K562 (cell line): ENCODE measurements at regions not wholly inside any gene's neighbourhood (a gene's known extent, or its start where the extent isn't known, plus 50 kb on each side); places are given as distances from the start of the nearest gene placed in this dataset.

Experiments
- ATAC-seq: fragments of 200-7000 bp; cut with Tn5 transposase; 3 replicates; pipeline ENCODE4 v1.9.1; 2020; ENCODE audit warnings: moderate library complexity
- BruUV-seq: library from RNA; stranded (reverse); fragments of 400-500 nt; replicated peaks from 2 replicates; lab custom pipeline; 2021; lab: Mats Ljungman, UMichigan
- CTCF ChIA-PET: fragments of 300-600 bp; formaldehyde crosslinking; extraction: SDS; loops from one replicate; lab custom pipeline; 2021; ENCODE audit warnings: low intra/inter-chr PET ratio; lab: Yijun Ruan, JAX
- POLR2A ChIA-PET: fragments of 300-600, 350-650 bp; sonication (Branson Sonifier 250); formaldehyde crosslinking; extraction: SDS; loops from one replicate; lab custom pipeline; 2021; ENCODE audit warnings: antibody characterized with exemption, inconsistent platforms; lab: Yijun Ruan, JAX
- DNase-seq, 4 experiments: peaks; one replicate each; pipeline versions ENCODE4 v3.0.0 to v3.0.0-alpha.2; 2011 to 2018; ENCODE audit warnings: low spot score in 3 of 4, mixed read lengths in 3 of 4; ENCODE audit errors: extremely low read depth in 1 of 4
- FAIRE-seq: peaks from 2 replicates; lab custom pipeline; 2011; peaks lifted over from hg19 to GRCh38; lab: Jason Lieb, UNC
- H2AFZ ChIP-seq: 2 replicates; pipeline ENCODE4 v1.6.0; 2011; ENCODE audit warnings: low read depth, low read length, control low read depth, inconsistent platforms
- H3K27ac ChIP-seq: fragments of 200-600 bp; 3 replicates; pipeline ENCODE4 v1.8.0; 2011; ENCODE audit warnings: low read depth, mild to moderate bottlenecking, control low read depth, inconsistent platforms, low read length, moderate library complexity, mixed read lengths; ENCODE audit errors: extremely low read depth
- H3K27me3 ChIP-seq, 2 experiments: fragments of 300-600 bp in 1 of 2; 2 replicates in 1 of 2; 3 replicates in 1 of 2; pipeline versions ENCODE4 v1.6.0 to v1.8.0; 2011; ENCODE audit warnings: inconsistent platforms in 2 of 2, low read length in 2 of 2, mild to moderate bottlenecking in 1 of 2, mixed read lengths in 1 of 2, moderate library complexity in 1 of 2; ENCODE audit not compliant: control insufficient read depth in 2 of 2, insufficient read depth in 2 of 2
- H3K36me3 ChIP-seq: fragments of 300-600 bp; 3 replicates; pipeline ENCODE4 v1.8.0; 2011; ENCODE audit warnings: mild to moderate bottlenecking, low read length, inconsistent platforms; ENCODE audit not compliant: control insufficient read depth, insufficient read depth
- H3K4me1 ChIP-seq, 2 experiments: fragments of 200-600 bp in 1 of 2; replicated peaks in 1 of 2; 2 replicates in 1 of 2; 3 replicates in 1 of 2; pipeline versions ENCODE4 v1.5.1 to v1.8.0; 2011; ENCODE audit warnings: inconsistent platforms in 2 of 2, low read length in 2 of 2, mild to moderate bottlenecking in 1 of 2, mixed read lengths in 1 of 2, moderate library complexity in 1 of 2; ENCODE audit not compliant: control insufficient read depth in 2 of 2, insufficient read depth in 2 of 2
- H3K4me2 ChIP-seq: 2 replicates; pipeline ENCODE4 v1.6.1; 2011; ENCODE audit warnings: low read length, control low read depth, inconsistent platforms, mixed read lengths; ENCODE audit not compliant: insufficient read depth
- H3K4me3 ChIP-seq: fragments of 200-600 bp; sonication (generic), shearing (Covaris generic); 2 replicates; pipeline ENCODE4 v1.5.1; 2016; ENCODE audit warnings: control low read depth, inconsistent platforms
- H3K79me2 ChIP-seq: fragments of 200-600 bp; 3 replicates; pipeline ENCODE4 v1.8.0; 2011; ENCODE audit warnings: low read length, inconsistent platforms; ENCODE audit not compliant: control insufficient read depth, insufficient read depth
- H3K9ac ChIP-seq, 2 experiments: 2 replicates each; pipeline versions ENCODE4 v1.6.0 to v1.6.1; 2011; ENCODE audit warnings: low read depth in 2 of 2, low read length in 2 of 2, control low read depth in 1 of 2, inconsistent platforms in 1 of 2, mild to moderate bottlenecking in 1 of 2, mixed read lengths in 1 of 2; ENCODE audit not compliant: insufficient read depth in 1 of 2
- H3K9me1 ChIP-seq: one replicate; pipeline ENCODE4 v1.6.0; 2011; ENCODE audit warnings: inconsistent platforms, mild to moderate bottlenecking, low read length, moderate library complexity; ENCODE audit not compliant: control insufficient read depth, insufficient read depth
- H3K9me3 ChIP-seq: replicated peaks from 2 replicates; pipeline ENCODE4 v1.5.1; 2011; ENCODE audit warnings: low read depth, low read length, inconsistent platforms; ENCODE audit not compliant: control insufficient read depth, insufficient read depth
- H4K20me1 ChIP-seq: replicated peaks from 2 replicates; pipeline ENCODE4 v1.6.1; 2011; ENCODE audit warnings: low read length, inconsistent platforms, mixed read lengths; ENCODE audit not compliant: control insufficient read depth, insufficient read depth
- CEBPG ChIP-seq, 3 experiments: fragments of 200-800 bp in 1 of 3; sonication (Bioruptor generic) in 1 of 3; sonication (generic) in 1 of 3; formaldehyde crosslinking in 1 of 3; IDR thresholded peaks in 2 of 3; conservative IDR thresholded peaks in 1 of 3; 2 replicates each; pipeline versions ENCODE4 v1.6.1 to v1.8.0; 2016 to 2022; ENCODE audit warnings: missing compliant biosample characterization in 2 of 3, missing genetic modification characterization in 2 of 3, mild to moderate bottlenecking in 1 of 3, missing genetic modification reagents in 1 of 3
- CSDE1 ChIP-seq, 2 experiments: fragments of 450-650 bp; IDR thresholded peaks; 2 replicates each; pipeline ENCODE4 v1.6.1; 2016; ENCODE audit warnings: mild to moderate bottlenecking in 1 of 2
- HNRNPUL1 ChIP-seq: fragments of 200-400 bp; formaldehyde crosslinking; IDR thresholded peaks from 2 replicates; pipeline ENCODE4 v1.6.1; 2017; ENCODE audit warnings: low read length
- ZNF316 ChIP-seq: fragments of 450-650 bp; IDR thresholded peaks from 2 replicates; pipeline ENCODE4 v1.6.1; 2016
- WGBS: fragments of 100-300 bp; shearing (Covaris generic); methylation state at CpG from one replicate; pipeline ENCODE4 v1.1.6; 2016; ENCODE audit warnings: low coverage, mixed read lengths; ENCODE audit not compliant: insufficient coverage; ENCODE audit errors: missing lambda C conversion rate; 5-methylcytosine and 5-hydroxymethylcytosine counted together
- in situ Hi-C: fragments of 300-500 bp; cut with MboI; formaldehyde crosslinking; loops from 4 replicates; pipeline ENCODE4 v1.15.0; 2018; ENCODE audit warnings: inconsistent platforms, mixed read lengths
- intact Hi-C: fragments of 100-400 bp; cut with micrococcal nuclease; formaldehyde crosslinking; loops from 2 replicates; pipeline ENCODE4 v1.14.2; 2022

GRCh38 chr15:62348623-62349022, 183.5 kb upstream of the C2CD4B start:
- POLR2A ChIA-PET, result interaction anchor here (0.6 to 1.0 kb wide), 2 partner anchors 22 to 309 kb away, joined by 3 to 4 read pairs; no protein-coding TSS in a partner anchor
- ATAC-seq, result no peak
- Histone ChIP-seq H3K4me1 (no peaks in the 10 kb centered on the region), H3K4me2 (no peak overlapping the region), H4K20me1 (no peaks in the 10 kb centered on the region), H3K79me2 (no peaks in the 10 kb centered on the region), H3K27ac (no peak overlapping the region), H3K4me3 (no peak overlapping the region), H3K9me1 (no peaks in the 10 kb centered on the region), H3K9ac (no peak overlapping the region), H3K9me3 (no peaks in the 10 kb centered on the region), H2AFZ (no peak overlapping the region), H3K36me3 (no peaks in the 10 kb centered on the region), H3K27me3 (peaks cover 21 to 34% of the 10 kb centered on the region in 2 experiments)
- no peak for DNase-seq
- WGBS, result 0% methylated on average over 3 of the region's 3 CpGs
- in situ Hi-C loops (no loop called here), intact Hi-C loops (no loop called here)
- CTCF ChIA-PET, result interaction anchor here (0.6 kb wide), 1 partner anchor 13 kb away, joined by 4 read pairs; no protein-coding TSS in a partner anchor
- TF ChIP-seq CEBPG (CRISPR knock-in tag; IDR thresholded peaks at IDR 0.05) (no peak), CEBPG (tag; conservative IDR thresholded peaks at IDR 0.05 in 1 of 2, IDR thresholded peaks at IDR 0.05 in 1 of 2) (peak; percentile 39 to 41; a peak in 1 of 4 replicates), HNRNPUL1 (no peak)
- BruUV-seq, result no TSS peak
- FAIRE-seq, result no peak

- H3K4me2 ChIP-seq, result no peak overlapping the region
- no peaks in the 10 kb centered on the region for H3K9me1 ChIP-seq
- FAIRE-seq (no peak), DNase-seq (no peak), ATAC-seq (no peak)
- H3K27me3 ChIP-seq, result peaks cover 25 to 44% of the 10 kb centered on the region in 2 experiments
- CTCF ChIA-PET, result no interaction called here
- POLR2A ChIA-PET, result interaction anchor here (0.6 kb wide), 2 partner anchors 172 to 1347 kb away, joined by 3 read pairs; no protein-coding TSS in a partner anchor
- WGBS, result 3% methylated on average over 3 of the region's 3 CpGs
- H3K79me2 ChIP-seq, result no peaks in the 10 kb centered on the region
- H2AFZ ChIP-seq, result no peak overlapping the region
- H3K27ac ChIP-seq, result no peak overlapping the region
- H3K36me3 ChIP-seq, result no peaks in the 10 kb centered on the region
- no peak overlapping the region for H3K4me3 ChIP-seq
- no peak overlapping the region for H3K9ac ChIP-seq
- H3K9me3 ChIP-seq, result no peaks in the 10 kb centered on the region
- in situ Hi-C loops (no loop called here), intact Hi-C loops (no loop called here)
- TF ChIP-seq ZNF316, result peak; percentile 30
- no peak for TF ChIP-seq CSDE1 (IDR thresholded peaks at IDR 0.05)
- BruUV-seq, result no TSS peak
- no peaks in the 10 kb centered on the region for H3K4me1 ChIP-seq
- H4K20me1 ChIP-seq, result no peaks in the 10 kb centered on the region
These were observed 187.7 kb upstream of the C2CD4B start for GRCh38 chr15:62352817-62353216.
